ENCODE measurements at regions not wholly inside any gene's neighbourhood (a gene's known extent, or its start where the extent isn't known, plus 50 kb on each side); places are given as distances from the start of the nearest gene placed in this dataset.

GRCh38 chr7:71077743-71078476, 54.0 kb upstream of the GALNT17 start:
- no peaks in the 10 kb centered on the region for H3K9me3 ChIP-seq
- H3K4me1 ChIP-seq (replicated peaks) = no peaks in the 10 kb centered on the region
- H3K27ac ChIP-seq = no peak overlapping the region
- no peak overlapping the region for H3K4me3 ChIP-seq
- TF ChIP-seq POLR2AphosphoS5 (IDR thresholded peaks at IDR 0.05) (no peak), POLR2A (IDR thresholded peaks at IDR 0.05) (no peak), CTCF (IDR thresholded peaks at IDR 0.05) (no peak)
- intact Hi-C loops (cut with DNase I) = no loop called here
- no peak for DNase-seq (ENCODE audit: low spot score)
- WGBS = 95% methylated on average over 24 of the region's 37 CpGs
- no peaks in the 10 kb centered on the region for H3K36me3 ChIP-seq
- no peaks in the 10 kb centered on the region for H3K27me3 ChIP-seq (replicated peaks; ENCODE audit: insufficient read depth)
